BLaER1 (cell line): ENCODE measurements at regions not wholly inside any gene's neighbourhood (a gene's known extent, or its start where the extent isn't known, plus 50 kb on each side); places are given as distances from the start of the nearest gene placed in this dataset.
"Not testable (repeated sequence)": the region's sequence is repeated elsewhere in the genome, so short reads cannot be mapped to it uniquely, and the experiment has no call there.

Experiments used
- H3K27ac ChIP-seq: shearing (Covaris generic); formaldehyde crosslinking; 2 replicates; pipeline ENCODE4 v1.8.1; 2022
- H3K27me3 ChIP-seq: shearing (Covaris generic); formaldehyde crosslinking; 2 replicates; pipeline ENCODE4 v1.8.1; 2022
- H3K36me3 ChIP-seq: shearing (Covaris generic); formaldehyde crosslinking; 2 replicates; pipeline ENCODE4 v1.8.1; 2022
- H3K4me1 ChIP-seq: shearing (Covaris generic); formaldehyde crosslinking; 2 replicates; pipeline ENCODE4 v1.8.1; 2022
- H3K4me2 ChIP-seq: shearing (Covaris generic); formaldehyde crosslinking; 2 replicates; pipeline ENCODE4 v1.8.1; 2022
- H3K4me3 ChIP-seq: shearing (Covaris generic); formaldehyde crosslinking; 2 replicates; pipeline ENCODE4 v1.8.1; 2022
- H3K9ac ChIP-seq: shearing (Covaris generic); formaldehyde crosslinking; 2 replicates; pipeline ENCODE4 v1.8.1; 2022
- H3K9me3 ChIP-seq: shearing (Covaris generic); formaldehyde crosslinking; 2 replicates; pipeline ENCODE4 v1.8.1; 2022
- H4K20me1 ChIP-seq: shearing (Covaris generic); formaldehyde crosslinking; 2 replicates; pipeline ENCODE4 v1.8.1; 2022
- Cebpa-rat ChIP-seq: shearing (Covaris generic); IDR thresholded peaks from 2 replicates; pipeline ENCODE4 v1.8.1; 2022

DNA sequence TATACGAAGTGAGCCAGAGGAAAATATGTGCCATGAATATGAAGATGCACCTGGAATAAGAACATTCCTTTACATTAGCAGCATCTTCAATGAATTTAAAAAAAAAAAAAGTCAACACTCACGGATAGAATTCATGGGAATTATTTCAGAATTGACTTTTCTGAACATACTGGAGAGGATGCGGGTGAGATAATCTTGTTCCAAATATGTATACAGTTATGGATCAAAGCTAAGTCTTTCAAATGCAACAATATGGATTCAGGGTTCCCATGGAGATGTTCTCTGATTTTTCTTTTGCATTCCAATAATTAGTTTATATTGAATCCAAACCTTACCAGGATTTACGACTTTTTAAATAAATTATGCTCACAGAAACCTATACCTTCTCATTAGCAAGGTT, 1660.7 kb downstream of the SLITRK1 start:
- H3K27ac ChIP-seq, result no peak overlapping the region
- no peaks in the 10 kb centered on the region for H3K9me3 ChIP-seq
- H3K4me3 ChIP-seq, result no peak overlapping the region
- H3K36me3 ChIP-seq, result no peaks in the 10 kb centered on the region
- TF ChIP-seq Cebpa-rat, result no peak
- no peaks in the 10 kb centered on the region for H3K27me3 ChIP-seq
- H3K4me1 ChIP-seq, result no peaks in the 10 kb centered on the region
- no peaks in the 10 kb centered on the region for H4K20me1 ChIP-seq
- H3K9ac ChIP-seq, result no peak overlapping the region
- no peak overlapping the region for H3K4me2 ChIP-seq

DNA sequence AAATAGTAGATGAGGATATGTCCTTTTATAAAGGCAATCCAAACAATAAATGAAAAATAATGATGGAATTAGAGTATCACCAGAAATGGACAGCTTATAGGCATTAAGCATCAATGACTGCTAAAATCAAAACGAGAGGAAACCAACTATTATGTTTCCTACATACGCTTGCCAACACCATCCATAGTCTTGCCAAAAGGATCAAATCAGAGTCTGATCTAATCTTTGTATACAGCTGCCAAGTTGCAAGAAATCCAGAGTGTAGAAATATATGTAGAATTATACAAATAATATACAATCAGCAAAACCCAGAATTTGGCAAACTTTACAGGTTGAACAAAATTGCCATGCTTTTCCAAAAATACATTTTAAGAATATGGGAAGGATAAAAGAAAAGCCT, 1661.6 kb downstream of the SLITRK1 start:
- no peaks in the 10 kb centered on the region for H3K4me1 ChIP-seq
- H3K9me3 ChIP-seq, result no peaks in the 10 kb centered on the region
- H4K20me1 ChIP-seq, result no peaks in the 10 kb centered on the region
- no peaks in the 10 kb centered on the region for H3K27me3 ChIP-seq
- no peak overlapping the region for H3K9ac ChIP-seq
- TF ChIP-seq Cebpa-rat, result no peak
- H3K4me3 ChIP-seq, result no peak overlapping the region
- H3K36me3 ChIP-seq, result no peaks in the 10 kb centered on the region
- H3K27ac ChIP-seq, result no peak overlapping the region
- H3K4me2 ChIP-seq, result no peak overlapping the region

- H3K27ac ChIP-seq, result no peak overlapping the region
- H3K36me3 ChIP-seq, result no peaks in the 10 kb centered on the region
- no peak overlapping the region for H3K4me3 ChIP-seq
- H4K20me1 ChIP-seq, result no peaks in the 10 kb centered on the region
- no peaks in the 10 kb centered on the region for H3K27me3 ChIP-seq
- no peak for TF ChIP-seq Cebpa-rat
- no peak overlapping the region for H3K4me2 ChIP-seq
- no peaks in the 10 kb centered on the region for H3K4me1 ChIP-seq
- H3K9me3 ChIP-seq, result no peaks in the 10 kb centered on the region
- no peak overlapping the region for H3K9ac ChIP-seq
Observed at GRCh38 chr13:82216165-82216564, 1666.1 kb downstream of the SLITRK1 start.

DNA sequence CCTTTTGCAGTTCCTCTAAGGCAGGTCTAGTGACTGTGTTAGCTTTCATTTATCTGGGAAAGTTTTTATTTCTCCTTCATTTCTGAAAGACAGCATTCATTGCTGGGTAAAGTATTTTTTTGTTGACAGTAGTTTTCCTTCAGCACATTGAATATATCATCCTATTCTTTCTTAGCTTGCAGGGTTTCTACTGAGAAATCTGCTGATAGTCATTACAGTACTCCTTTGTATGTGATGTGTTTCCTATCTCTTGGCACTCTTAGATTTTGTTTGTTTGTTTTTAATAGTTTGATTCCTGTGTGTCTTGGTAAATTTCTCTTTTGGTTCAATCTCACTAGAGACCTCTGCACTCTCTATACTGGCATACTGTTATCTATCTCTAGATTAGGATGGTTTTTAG, 1667.9 kb downstream of the SLITRK1 start:
- TF ChIP-seq Cebpa-rat, result no peak
- H3K27ac ChIP-seq, result no peak overlapping the region

GRCh38 chr13:82206241-82206640, 1676.0 kb downstream of the SLITRK1 start:
- H3K9me3 ChIP-seq, result peaks cover 18% of the 10 kb centered on the region
- H3K27ac ChIP-seq, result no peak overlapping the region
- H3K4me2 ChIP-seq, result no peak overlapping the region
- H3K4me3 ChIP-seq, result no peak overlapping the region
- no peaks in the 10 kb centered on the region for H3K36me3 ChIP-seq
- no peak overlapping the region for H3K9ac ChIP-seq
- H3K27me3 ChIP-seq, result no peaks in the 10 kb centered on the region
- no peaks in the 10 kb centered on the region for H4K20me1 ChIP-seq
- H3K4me1 ChIP-seq, result no peaks in the 10 kb centered on the region
- no peak for TF ChIP-seq Cebpa-rat

More for the DNA sequence above, 1667.9 kb downstream of the SLITRK1 start:
- no peaks in the 10 kb centered on the region for H3K9me3 ChIP-seq
- no peak overlapping the region for H3K4me2 ChIP-seq
- no peak overlapping the region for H3K9ac ChIP-seq
- no peaks in the 10 kb centered on the region for H3K36me3 ChIP-seq
- H3K4me3 ChIP-seq, result no peak overlapping the region
- H3K27me3 ChIP-seq, result no peaks in the 10 kb centered on the region
- no peaks in the 10 kb centered on the region for H3K4me1 ChIP-seq
- no peaks in the 10 kb centered on the region for H4K20me1 ChIP-seq

DNA sequence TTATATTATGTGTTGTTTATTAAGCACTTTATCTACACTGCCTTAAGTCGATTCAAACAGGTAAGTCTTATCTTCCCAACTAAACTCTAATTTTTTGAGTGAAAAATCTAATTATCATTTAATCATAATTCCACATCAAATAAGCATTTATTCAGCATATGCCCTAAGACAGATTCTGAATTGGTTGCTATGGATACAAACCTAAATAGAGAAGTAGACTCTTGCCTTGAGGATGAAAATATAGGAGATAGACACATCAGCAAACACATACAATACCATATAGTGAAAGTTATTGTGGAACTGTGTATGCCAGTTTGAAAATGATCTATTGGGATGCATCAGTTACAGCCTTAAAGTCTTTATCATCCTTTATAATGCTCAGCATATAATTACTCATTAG, 1679.9 kb downstream of the SLITRK1 start:
- no peak overlapping the region for H3K4me2 ChIP-seq
- H3K36me3 ChIP-seq, result no peaks in the 10 kb centered on the region
- no peak for TF ChIP-seq Cebpa-rat

DNA sequence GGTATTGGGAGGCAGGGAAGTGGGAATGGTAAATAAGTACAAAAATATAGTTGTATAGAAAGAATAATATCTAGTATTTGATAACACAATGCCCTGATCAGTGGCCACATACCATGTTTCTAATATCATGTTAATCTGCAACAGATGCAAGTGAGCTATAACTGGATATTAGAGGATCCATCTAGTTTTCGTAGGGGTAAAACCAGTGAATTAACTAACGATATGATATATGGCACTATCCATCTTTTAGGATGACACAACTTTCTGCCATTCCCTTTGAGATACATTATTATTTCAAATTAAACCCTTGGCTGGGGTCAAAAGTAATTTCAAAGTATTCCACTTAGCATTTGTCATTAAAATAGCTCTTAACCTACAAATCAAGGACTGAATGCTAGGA, 1686.2 kb downstream of the SLITRK1 start:
- H3K27me3 ChIP-seq, result no peaks in the 10 kb centered on the region
- TF ChIP-seq Cebpa-rat, result no peak

More for the DNA sequence above, 1679.9 kb downstream of the SLITRK1 start:
- Histone ChIP-seq H4K20me1 (no peaks in the 10 kb centered on the region), H3K4me3 (no peak overlapping the region), H3K4me1 (no peaks in the 10 kb centered on the region), H3K27ac (no peak overlapping the region), H3K9ac (no peak overlapping the region), H3K27me3 (no peaks in the 10 kb centered on the region), H3K9me3 (peaks cover 18% of the 10 kb centered on the region)

GRCh38 chr13:82187227-82187626, 1695.0 kb downstream of the SLITRK1 start:
- Histone ChIP-seq H3K9ac (no peak overlapping the region), H3K9me3 (no peaks in the 10 kb centered on the region), H3K36me3 (no peaks in the 10 kb centered on the region), H3K27me3 (no peaks in the 10 kb centered on the region), H4K20me1 (no peaks in the 10 kb centered on the region), H3K27ac (no peak overlapping the region), H3K4me1 (no peaks in the 10 kb centered on the region), H3K4me3 (no peak overlapping the region), H3K4me2 (no peak overlapping the region)
- no peak for TF ChIP-seq Cebpa-rat

More for the DNA sequence above, 1686.2 kb downstream of the SLITRK1 start:
- Histone ChIP-seq H3K4me1 (no peaks in the 10 kb centered on the region), H3K4me3 (no peak overlapping the region), H3K27ac (no peak overlapping the region), H3K9me3 (no peaks in the 10 kb centered on the region), H4K20me1 (no peaks in the 10 kb centered on the region), H3K9ac (no peak overlapping the region), H3K36me3 (no peaks in the 10 kb centered on the region), H3K4me2 (no peak overlapping the region)

- no peak overlapping the region for H3K9ac ChIP-seq
- no peaks in the 10 kb centered on the region for H3K27me3 ChIP-seq
- H3K27ac ChIP-seq, result no peak overlapping the region
- H3K9me3 ChIP-seq, result no peaks in the 10 kb centered on the region
- H3K4me1 ChIP-seq, result no peaks in the 10 kb centered on the region
- TF ChIP-seq Cebpa-rat, result no peak
- H3K4me3 ChIP-seq, result no peak overlapping the region
- H3K4me2 ChIP-seq, result no peak overlapping the region
- no peaks in the 10 kb centered on the region for H3K36me3 ChIP-seq
- no peaks in the 10 kb centered on the region for H4K20me1 ChIP-seq
Observed at GRCh38 chr13:82176751-82177150, 1705.5 kb downstream of the SLITRK1 start.

- H3K4me3 ChIP-seq, result no peak overlapping the region
- H4K20me1 ChIP-seq, result no peaks in the 10 kb centered on the region
- H3K9me3 ChIP-seq, result peaks cover 20% of the 10 kb centered on the region
- no peaks in the 10 kb centered on the region for H3K4me1 ChIP-seq
- no peak for TF ChIP-seq Cebpa-rat
- H3K36me3 ChIP-seq, result no peaks in the 10 kb centered on the region
- no peak overlapping the region for H3K9ac ChIP-seq
- no peak overlapping the region for H3K27ac ChIP-seq
- no peak overlapping the region for H3K4me2 ChIP-seq
- H3K27me3 ChIP-seq, result no peaks in the 10 kb centered on the region
Observed at GRCh38 chr13:82165396-82166174, 1716.7 kb downstream of the SLITRK1 start.

GRCh38 chr13:82164780-82165395, 1717.4 kb downstream of the SLITRK1 start:
- not testable (repeated sequence) for H3K9ac ChIP-seq, H3K27me3 ChIP-seq, H3K4me1 ChIP-seq, H3K4me3 ChIP-seq, H3K27ac ChIP-seq, H4K20me1 ChIP-seq, H3K36me3 ChIP-seq, H3K4me2 ChIP-seq
- peaks cover 20% of the 10 kb centered on the region for H3K9me3 ChIP-seq
